ENCODE measurements at regions not wholly inside any gene's neighbourhood (a gene's known extent, or its start where the extent isn't known, plus 50 kb on each side); places are given as distances from the start of the nearest gene placed in this dataset.
A peak's percentile ranks its signal among the peaks of the same experiment; 100 is the strongest.
"Not testable (repeated sequence)": the region's sequence is repeated elsewhere in the genome, so short reads cannot be mapped to it uniquely, and the experiment has no call there.

DNA sequence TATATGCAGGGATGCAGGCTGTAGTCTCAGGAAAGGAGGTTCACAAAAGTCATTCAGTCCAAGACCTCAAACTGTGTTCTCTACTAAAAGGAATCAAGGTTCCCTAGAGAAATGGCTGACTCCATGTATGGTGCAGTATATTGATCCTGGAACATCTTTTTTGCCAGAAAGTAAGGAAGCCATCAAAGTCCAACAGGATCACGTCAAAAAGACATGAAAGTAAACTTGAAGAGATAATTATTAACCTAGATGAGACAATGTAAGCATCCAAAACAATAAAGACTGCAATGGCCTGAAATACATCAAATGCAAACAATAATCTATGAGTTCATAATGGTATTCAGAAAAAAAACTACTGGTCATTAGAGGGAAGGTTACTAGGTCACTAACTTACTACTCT is 115.6 kb upstream of the FABP2 start:
- not testable (repeated sequence) for H3K9me3 Mint-ChIP-seq; H3K36me3 Mint-ChIP-seq (ENCODE audit: low read depth); H3K4me3 Mint-ChIP-seq

GRCh38 chr4:119408561-119409224 is 86.8 kb upstream of the FABP2 start:
- not testable (repeated sequence) for H3K36me3 Mint-ChIP-seq (ENCODE audit: low read depth); H3K27ac Mint-ChIP-seq; H3K27me3 Mint-ChIP-seq (ENCODE audit: low read depth); H3K4me1 Mint-ChIP-seq; H3K9me3 Mint-ChIP-seq; H3K4me3 Mint-ChIP-seq

More for the DNA sequence above, 115.6 kb upstream of the FABP2 start:
- H3K4me1 Mint-ChIP-seq; H3K27me3 Mint-ChIP-seq (ENCODE audit: low read depth); H3K27ac Mint-ChIP-seq: not testable (repeated sequence)

GRCh38 chr4:119406721-119407460 is 85.0 kb upstream of the FABP2 start:
- H3K27ac Mint-ChIP-seq; H3K27me3 Mint-ChIP-seq (ENCODE audit: low read depth); H3K4me1 Mint-ChIP-seq; H3K9me3 Mint-ChIP-seq; H3K4me3 Mint-ChIP-seq; H3K36me3 Mint-ChIP-seq (ENCODE audit: low read depth): not testable (repeated sequence)

DNA sequence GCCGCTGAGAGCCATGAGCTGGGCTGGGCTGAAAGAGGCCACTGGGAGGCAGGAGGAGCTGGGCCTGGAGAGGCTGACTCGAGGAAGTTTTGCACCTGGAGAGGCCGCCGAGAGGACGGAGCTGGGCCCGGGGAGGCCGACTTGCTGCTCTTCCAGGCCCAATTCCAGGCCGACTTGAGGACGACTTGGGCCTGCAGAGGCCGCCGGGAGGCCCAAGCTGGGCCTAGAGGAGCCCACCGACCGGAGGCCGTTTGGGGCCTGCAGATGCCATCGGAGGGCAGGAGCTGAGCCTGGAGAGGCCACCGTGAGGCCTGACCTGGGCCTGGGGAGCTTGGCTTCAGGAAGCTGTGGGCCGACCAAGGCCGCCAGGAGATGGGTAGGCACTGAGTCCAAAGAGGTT is 84.1 kb upstream of the FABP2 start:
- H3K4me3 Mint-ChIP-seq; H3K27me3 Mint-ChIP-seq (ENCODE audit: low read depth); H3K27ac Mint-ChIP-seq; H3K36me3 Mint-ChIP-seq (ENCODE audit: low read depth); H3K4me1 Mint-ChIP-seq; H3K9me3 Mint-ChIP-seq: not testable (repeated sequence)

DNA sequence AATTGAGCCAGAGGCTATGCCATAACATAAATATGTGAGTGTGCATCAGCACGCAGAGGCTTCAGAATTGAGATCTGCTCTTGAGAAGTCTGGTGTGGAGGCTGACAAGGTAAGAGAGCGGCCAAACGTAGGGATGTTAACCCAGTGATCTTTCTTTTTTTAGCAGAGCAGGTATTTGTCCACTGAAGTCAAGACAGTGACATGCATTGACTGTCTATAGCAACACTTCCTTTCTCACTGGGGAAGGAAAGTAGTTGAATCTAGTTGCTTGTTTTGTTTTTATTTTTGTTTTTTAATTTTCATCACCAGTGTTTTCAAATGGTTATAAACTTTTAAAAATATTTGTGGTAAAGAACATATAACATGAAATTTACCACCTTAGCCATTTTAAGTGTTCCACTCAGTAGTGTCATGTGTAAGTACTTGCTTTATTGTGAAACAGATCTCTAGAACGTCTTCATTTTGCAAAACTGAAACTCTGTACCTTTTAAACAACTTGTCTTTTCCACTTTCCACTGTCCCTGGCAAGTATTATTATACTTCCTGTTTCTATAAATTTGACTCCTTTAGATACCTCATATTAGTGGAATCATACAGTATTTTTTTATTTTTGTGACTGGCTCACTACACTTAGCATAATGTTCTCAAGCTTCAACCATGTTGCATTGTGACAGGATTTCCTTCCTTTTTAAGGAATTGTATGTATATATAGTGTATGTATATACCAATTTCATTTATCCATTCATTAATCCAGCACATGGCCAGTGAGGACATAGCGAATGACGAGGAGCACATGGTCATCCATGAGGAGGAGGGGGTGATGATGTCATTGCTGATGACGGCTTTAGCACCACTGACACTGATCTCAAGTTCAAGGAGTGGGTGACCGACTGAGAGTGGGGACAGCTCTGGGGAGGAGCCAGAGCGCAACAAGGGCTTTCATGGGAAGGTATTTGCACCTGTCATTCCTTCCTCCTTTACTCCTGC is 80.7 kb upstream of the FABP2 start:
- not testable (repeated sequence) for H3K4me3 Mint-ChIP-seq; H3K9me3 Mint-ChIP-seq; H3K4me1 Mint-ChIP-seq; H3K27ac Mint-ChIP-seq; H3K36me3 Mint-ChIP-seq (ENCODE audit: low read depth); H3K27me3 Mint-ChIP-seq (ENCODE audit: low read depth)

- not testable (repeated sequence) for H3K27me3 Mint-ChIP-seq (ENCODE audit: low read depth); H3K4me1 Mint-ChIP-seq; H3K27ac Mint-ChIP-seq; H3K9me3 Mint-ChIP-seq; H3K4me3 Mint-ChIP-seq; H3K36me3 Mint-ChIP-seq (ENCODE audit: low read depth)
Measured at GRCh38 chr4:119395701-119396100, 73.8 kb upstream of the FABP2 start.

DNA sequence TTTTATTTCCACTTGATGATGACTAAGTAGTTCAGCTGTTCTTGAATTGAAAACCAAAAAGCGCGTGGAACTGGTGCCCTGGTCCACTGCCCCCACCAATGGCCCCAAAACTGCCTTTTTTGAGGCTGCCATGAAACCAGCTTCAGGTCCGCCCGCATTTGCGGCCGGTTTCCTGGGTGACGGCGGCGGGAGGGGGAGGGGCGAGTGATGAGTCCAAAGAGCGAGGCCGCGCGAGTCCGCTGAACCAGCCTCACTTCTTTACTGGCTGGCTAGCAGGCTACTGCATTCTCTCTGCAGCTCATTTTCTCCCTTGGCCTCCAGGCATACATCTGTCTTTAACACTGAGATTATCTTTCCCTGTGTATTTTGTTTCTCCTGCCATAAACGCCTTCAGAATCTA is 72.9 kb upstream of the FABP2 start:
- Mint-ChIP-seq H3K36me3 (ENCODE audit: low read depth) (peaks cover 4% of the 10 kb centered on the region), H3K4me3 (no peak overlapping the region), H3K27ac (no peak overlapping the region), H3K9me3 (no peaks in the 10 kb centered on the region), H3K27me3 (ENCODE audit: low read depth) (no peaks in the 10 kb centered on the region), H3K4me1 (no peaks in the 10 kb centered on the region)
- TF ChIP-seq CTCF (IDR thresholded peaks at IDR 0.05; ENCODE audit: unreplicated experiment in 3 of 3): no peak

DNA sequence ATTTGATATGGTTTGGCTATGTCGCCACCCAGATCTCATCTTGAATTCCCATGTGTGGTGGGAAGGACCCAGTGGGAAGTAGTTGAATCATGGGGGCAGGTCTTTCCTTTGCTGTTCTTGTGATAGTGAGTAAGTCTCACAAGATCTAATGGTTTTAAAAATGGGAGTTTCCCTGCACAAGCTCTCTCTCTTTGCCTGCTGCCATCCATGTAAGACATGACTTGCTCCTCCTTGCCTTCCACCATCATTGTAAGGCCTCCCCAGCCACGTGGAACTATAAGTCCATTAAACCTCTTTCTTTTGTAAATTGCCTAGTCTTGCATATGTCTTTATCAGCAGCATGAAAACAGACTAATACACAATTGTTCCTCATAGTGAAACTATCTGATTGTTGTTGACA is 66.9 kb upstream of the FABP2 start:
- not testable (repeated sequence) for H3K36me3 Mint-ChIP-seq (ENCODE audit: low read depth); H3K4me3 Mint-ChIP-seq

DNA sequence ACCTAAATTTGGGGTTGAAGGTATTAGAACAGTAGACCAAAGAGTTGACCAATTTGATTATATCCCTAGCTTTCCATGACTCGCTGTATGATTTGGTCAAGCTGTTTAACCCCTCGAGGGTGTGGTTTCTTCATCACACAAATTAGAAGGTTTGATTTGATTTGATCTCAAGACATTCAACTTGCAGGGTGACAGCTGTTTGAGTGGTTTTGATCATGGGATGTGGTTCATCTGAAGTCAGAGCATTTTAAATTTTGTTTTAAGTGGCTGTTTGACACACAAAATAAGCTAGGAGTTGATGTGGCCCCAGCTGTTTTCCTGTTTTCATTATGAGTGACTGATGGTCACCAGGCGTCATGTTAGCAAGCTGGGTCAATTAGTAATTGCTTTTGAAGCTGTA is 52.7 kb upstream of the FABP2 start:
- H3K27me3 Mint-ChIP-seq (ENCODE audit: low read depth); H3K27ac Mint-ChIP-seq; H3K4me3 Mint-ChIP-seq; H3K36me3 Mint-ChIP-seq (ENCODE audit: low read depth); H3K9me3 Mint-ChIP-seq: not testable (repeated sequence)
- H3K4me1 Mint-ChIP-seq: peaks cover 14% of the 10 kb centered on the region

More for the DNA sequence above, 66.9 kb upstream of the FABP2 start:
- not testable (repeated sequence) for H3K27me3 Mint-ChIP-seq (ENCODE audit: low read depth); H3K9me3 Mint-ChIP-seq; H3K4me1 Mint-ChIP-seq; H3K27ac Mint-ChIP-seq

DNA sequence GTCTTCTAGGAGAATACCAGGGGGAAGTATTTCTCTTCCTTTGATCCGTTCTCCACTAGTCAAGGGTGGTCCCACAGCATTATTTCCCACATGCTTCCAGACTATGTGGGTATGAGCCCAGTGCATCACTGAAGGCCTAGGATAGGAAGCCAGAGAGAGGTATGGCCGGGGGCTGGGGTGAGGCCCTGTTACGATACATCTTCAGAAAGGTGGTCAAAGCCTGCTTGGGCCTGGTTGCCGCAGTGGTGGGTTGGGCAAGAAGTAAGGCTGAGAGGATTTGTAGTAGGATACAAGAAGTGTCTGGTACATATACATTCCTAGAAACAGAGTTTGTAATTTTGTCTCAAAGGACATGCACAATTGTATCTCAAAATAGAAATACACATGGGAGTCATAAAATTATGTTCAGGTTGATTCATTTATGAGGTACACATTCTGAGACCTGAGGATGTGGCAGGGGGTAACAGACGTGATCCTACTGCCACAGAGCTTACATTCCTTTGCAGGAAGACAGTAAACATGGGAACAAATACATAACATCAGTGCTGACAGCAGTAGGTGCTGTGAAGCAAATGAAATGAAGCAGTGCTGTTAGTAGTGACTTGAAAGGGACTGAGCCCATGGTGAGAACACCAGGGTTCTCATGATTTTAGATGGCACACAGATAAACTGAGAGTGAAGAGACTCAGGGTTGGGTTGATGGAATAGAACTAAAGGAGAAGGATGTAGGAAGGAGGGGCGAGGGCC is 50.6 kb upstream of the FABP2 start:
- H3K4me3 Mint-ChIP-seq; H3K27me3 Mint-ChIP-seq (ENCODE audit: low read depth); H3K36me3 Mint-ChIP-seq (ENCODE audit: low read depth); H3K9me3 Mint-ChIP-seq: not testable (repeated sequence)
- peaks cover 14% of the 10 kb centered on the region for H3K4me1 Mint-ChIP-seq
- H3K27ac Mint-ChIP-seq: peak overlapping the region in 2 of 3 experiments; percentile 51 to 62
